Vagina (tissue), 2 donors: ENCODE measurements at regions not wholly inside any gene's neighbourhood (a gene's known extent, or its start where the extent isn't known, plus 50 kb on each side); places are given as distances from the start of the nearest gene placed in this dataset.

Source experiments
- POLR2A ChIP-seq, 2 donors: fragments of 450-650 bp; IDR thresholded peaks; one replicate each; pipeline ENCODE4 v1.6.1; 2017; ENCODE audit warnings: antibody characterized with exemption in 2 of 2, mild to moderate bottlenecking in 2 of 2, moderate library complexity in 2 of 2
- POLR2AphosphoS5 ChIP-seq, 2 donors: sonication (generic); formaldehyde crosslinking; IDR thresholded peaks; one replicate each; pipeline ENCODE4 v1.9.0; 2017; ENCODE audit warnings: antibody characterized with exemption in 2 of 2, mild to moderate bottlenecking in 2 of 2, low read depth in 1 of 2; ENCODE audit not compliant: insufficient read depth in 1 of 2
- TF ChIP-seq, protein P1 (sequence below), 3 experiments: fragments of 450-650 bp in 2 of 3; fragments of 200-600 bp in 1 of 3; sonication (generic) in 1 of 3; IDR thresholded peaks; one replicate each; pipeline ENCODE4 v1.5.1; 2017 to 2019; ENCODE audit warnings: antibody characterized with exemption in 3 of 3, mild to moderate bottlenecking in 2 of 3, moderate library complexity in 2 of 3

DNA sequence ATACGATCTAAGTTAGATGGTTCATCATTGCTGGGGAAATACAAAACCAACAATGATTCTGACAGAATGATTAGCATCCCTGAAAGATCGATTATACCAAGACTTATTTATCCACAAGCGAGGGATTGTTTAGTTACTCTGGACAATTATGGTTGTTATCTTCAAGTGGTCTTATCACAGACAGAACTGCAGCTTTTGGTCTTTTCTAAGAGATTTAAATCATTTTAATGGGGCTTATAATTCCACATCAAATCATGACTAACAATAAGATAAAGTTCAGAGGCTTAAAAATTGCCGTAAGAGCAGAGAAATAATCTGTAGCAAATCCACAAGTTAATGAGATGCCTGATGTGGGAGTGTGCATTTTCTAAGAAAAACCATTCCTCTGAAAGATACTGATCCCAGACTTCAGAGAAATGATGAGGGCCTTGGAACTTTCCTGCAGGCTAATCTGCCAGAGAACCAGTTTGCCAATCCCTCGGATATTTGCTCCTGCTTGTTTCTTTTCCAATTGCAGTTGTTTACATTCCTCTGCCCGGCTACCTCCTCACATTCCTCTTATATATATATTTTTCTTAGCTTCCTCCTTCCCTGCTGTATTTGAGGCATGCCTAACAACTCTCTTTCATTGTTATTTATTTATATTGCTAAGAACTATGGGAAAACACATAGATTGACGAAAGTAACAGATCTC lies 134.8 kb downstream of the BACH1 start:
- TF ChIP-seq, protein P1, sequence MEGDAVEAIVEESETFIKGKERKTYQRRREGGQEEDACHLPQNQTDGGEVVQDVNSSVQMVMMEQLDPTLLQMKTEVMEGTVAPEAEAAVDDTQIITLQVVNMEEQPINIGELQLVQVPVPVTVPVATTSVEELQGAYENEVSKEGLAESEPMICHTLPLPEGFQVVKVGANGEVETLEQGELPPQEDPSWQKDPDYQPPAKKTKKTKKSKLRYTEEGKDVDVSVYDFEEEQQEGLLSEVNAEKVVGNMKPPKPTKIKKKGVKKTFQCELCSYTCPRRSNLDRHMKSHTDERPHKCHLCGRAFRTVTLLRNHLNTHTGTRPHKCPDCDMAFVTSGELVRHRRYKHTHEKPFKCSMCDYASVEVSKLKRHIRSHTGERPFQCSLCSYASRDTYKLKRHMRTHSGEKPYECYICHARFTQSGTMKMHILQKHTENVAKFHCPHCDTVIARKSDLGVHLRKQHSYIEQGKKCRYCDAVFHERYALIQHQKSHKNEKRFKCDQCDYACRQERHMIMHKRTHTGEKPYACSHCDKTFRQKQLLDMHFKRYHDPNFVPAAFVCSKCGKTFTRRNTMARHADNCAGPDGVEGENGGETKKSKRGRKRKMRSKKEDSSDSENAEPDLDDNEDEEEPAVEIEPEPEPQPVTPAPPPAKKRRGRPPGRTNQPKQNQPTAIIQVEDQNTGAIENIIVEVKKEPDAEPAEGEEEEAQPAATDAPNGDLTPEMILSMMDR (IDR thresholded peaks at IDR 0.05): no peak
- TF ChIP-seq POLR2A (IDR thresholded peaks at IDR 0.05) (no peak), POLR2AphosphoS5 (IDR thresholded peaks at IDR 0.05; ENCODE audit: insufficient read depth in 1 of 2, low read depth in 1 of 2) (no peak)
